Glutamatergic neuron (in vitro differentiated cells): ENCODE measurements at regions not wholly inside any gene's neighbourhood (a gene's known extent, or its start where the extent isn't known, plus 50 kb on each side); places are given as distances from the start of the nearest gene placed in this dataset.

Experiments
- DNase-seq: peaks from one replicate; pipeline ENCODE4 v3.0.0; 2022
- H3K27ac Mint-ChIP-seq: one replicate; pipeline ENCODE4 v1.8.0; 2020; ENCODE audit warnings: mild to moderate bottlenecking, mixed read lengths, inconsistent platforms; ENCODE audit not compliant: unreplicated experiment
- H3K27me3 Mint-ChIP-seq: one replicate; pipeline ENCODE4 v1.8.0; 2020; ENCODE audit warnings: mild to moderate bottlenecking, moderate library complexity, mixed read lengths, inconsistent platforms; ENCODE audit not compliant: unreplicated experiment
- H3K36me3 Mint-ChIP-seq: one replicate; pipeline ENCODE4 v1.8.0; 2020; ENCODE audit warnings: mild to moderate bottlenecking, mixed read lengths, inconsistent platforms; ENCODE audit not compliant: unreplicated experiment
- H3K4me1 Mint-ChIP-seq: one replicate; pipeline ENCODE4 v1.8.0; 2020; ENCODE audit warnings: mild to moderate bottlenecking, low read depth, mixed read lengths, inconsistent platforms; ENCODE audit not compliant: unreplicated experiment
- H3K4me3 Mint-ChIP-seq: one replicate; pipeline ENCODE4 v1.8.0; 2020; ENCODE audit warnings: mild to moderate bottlenecking, mixed read lengths, inconsistent platforms; ENCODE audit not compliant: unreplicated experiment
- H3K9me3 Mint-ChIP-seq: one replicate; pipeline ENCODE4 v1.8.0; 2020; ENCODE audit warnings: mild to moderate bottlenecking, moderate library complexity, mixed read lengths, inconsistent platforms; ENCODE audit not compliant: unreplicated experiment
- CTCF ChIP-seq: fragments of 200-600 bp; sonication (generic); IDR thresholded peaks from one replicate; pipeline ENCODE4 v1.5.0; 2021; ENCODE audit not compliant: partially characterized antibody, unreplicated experiment

GRCh38 chr2:195407783-195408182 lies 249.2 kb upstream of the SLC39A10 start:
- no peaks in the 10 kb centered on the region for H3K9me3 Mint-ChIP-seq
- H3K27me3 Mint-ChIP-seq: no peaks in the 10 kb centered on the region
- peak overlapping the region; percentile 60 for H3K27ac Mint-ChIP-seq

GRCh38 chr2:195406886-195407603 lies 250.0 kb upstream of the SLC39A10 start:
- Mint-ChIP-seq H3K9me3 (no peaks in the 10 kb centered on the region), H3K27me3 (no peaks in the 10 kb centered on the region), H3K36me3 (no peaks in the 10 kb centered on the region), H3K4me3 (no peak overlapping the region), H3K27ac (peak overlapping the region; percentile 60), H3K4me1 (peaks cover 9% of the 10 kb centered on the region)
- DNase-seq: no peak
- TF ChIP-seq CTCF: no peak

More at GRCh38 chr2:195407783-195408182, 249.2 kb upstream of the SLC39A10 start:
- no peak for TF ChIP-seq CTCF
- Mint-ChIP-seq H3K36me3 (no peaks in the 10 kb centered on the region), H3K4me3 (no peak overlapping the region), H3K4me1 (peaks cover 9% of the 10 kb centered on the region)
- DNase-seq: no peak

DNA sequence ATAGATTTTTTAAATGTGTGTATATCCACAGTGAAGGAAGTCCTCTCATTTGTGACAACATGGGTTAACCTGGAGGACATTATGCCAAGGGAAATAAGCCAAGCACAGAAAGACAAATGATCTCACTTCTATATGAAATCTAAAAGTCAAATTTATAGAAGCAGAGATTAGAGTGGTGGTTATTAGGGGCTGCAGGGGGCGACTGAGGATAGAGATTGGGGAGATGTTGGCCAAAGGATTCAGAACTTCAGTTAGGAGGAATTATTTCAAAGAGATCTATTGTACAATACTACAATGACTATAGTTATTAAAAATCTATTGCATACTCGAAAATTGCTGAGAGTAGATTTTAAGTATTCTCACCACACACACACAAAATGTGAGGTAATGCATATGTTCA lies 252.4 kb upstream of the SLC39A10 start:
- H3K4me3 Mint-ChIP-seq: no peak overlapping the region
- TF ChIP-seq CTCF: no peak

GRCh38 chr2:195396479-195396878 lies 260.5 kb upstream of the SLC39A10 start:
- H3K27ac Mint-ChIP-seq: no peak overlapping the region
- H3K27me3 Mint-ChIP-seq: peaks cover 3% of the 10 kb centered on the region
- no peak for DNase-seq
- H3K36me3 Mint-ChIP-seq: no peaks in the 10 kb centered on the region
- H3K4me3 Mint-ChIP-seq: no peak overlapping the region
- TF ChIP-seq CTCF: no peak
- no peaks in the 10 kb centered on the region for H3K4me1 Mint-ChIP-seq
- H3K9me3 Mint-ChIP-seq: no peaks in the 10 kb centered on the region

More for the DNA sequence above, 252.4 kb upstream of the SLC39A10 start:
- Mint-ChIP-seq H3K4me1 (peaks cover 4% of the 10 kb centered on the region), H3K27ac (no peak overlapping the region), H3K27me3 (no peaks in the 10 kb centered on the region), H3K36me3 (no peaks in the 10 kb centered on the region), H3K9me3 (no peaks in the 10 kb centered on the region)
- no peak for DNase-seq

GRCh38 chr2:195395362-195395761 lies 261.7 kb upstream of the SLC39A10 start:
- no peak for DNase-seq
- H3K9me3 Mint-ChIP-seq: no peaks in the 10 kb centered on the region
- no peak for TF ChIP-seq CTCF
- no peak overlapping the region for H3K27ac Mint-ChIP-seq
- no peaks in the 10 kb centered on the region for H3K4me1 Mint-ChIP-seq
- H3K4me3 Mint-ChIP-seq: no peak overlapping the region
- H3K36me3 Mint-ChIP-seq: no peaks in the 10 kb centered on the region
- H3K27me3 Mint-ChIP-seq: peaks cover 3% of the 10 kb centered on the region
